Subcutaneous abdominal adipose tissue (tissue), 5 donors: ENCODE measurements at regions not wholly inside any gene's neighbourhood (a gene's known extent, or its start where the extent isn't known, plus 50 kb on each side); places are given as distances from the start of the nearest gene placed in this dataset.
"Not testable (repeated sequence)": the region's sequence is repeated elsewhere in the genome, so short reads cannot be mapped to it uniquely, and the experiment has no call there.

Experiments
- H3K27ac ChIP-seq: one replicate; pipeline ENCODE4 v1.7.0; 2013; ENCODE audit warnings: low read depth, mild to moderate bottlenecking, inconsistent platforms, low read length, moderate library complexity
- H3K27me3 ChIP-seq, 5 donors: one replicate each; pipeline ENCODE4 v1.7.0; 2013; ENCODE audit warnings: low read length in 5 of 5, inconsistent platforms in 1 of 5; ENCODE audit not compliant: control insufficient read depth in 5 of 5, insufficient read depth in 4 of 5
- H3K36me3 ChIP-seq, 5 donors: one replicate each; pipeline ENCODE4 v1.7.0; 2013; ENCODE audit warnings: low read length in 5 of 5; ENCODE audit not compliant: control insufficient read depth in 5 of 5, insufficient read depth in 5 of 5
- H3K4me1 ChIP-seq, 5 donors: one replicate each; pipeline ENCODE4 v1.7.0; 2013; ENCODE audit warnings: low read length in 5 of 5, mild to moderate bottlenecking in 3 of 5, moderate library complexity in 1 of 5; ENCODE audit not compliant: control insufficient read depth in 5 of 5, insufficient read depth in 5 of 5
- H3K4me3 ChIP-seq, 5 donors: one replicate each; pipeline ENCODE4 v1.7.0; 2013; ENCODE audit warnings: low read length in 5 of 5, low read depth in 1 of 5
- H3K9ac ChIP-seq, 5 donors: one replicate each; pipeline ENCODE4 v1.7.0; 2013; ENCODE audit warnings: low read length in 5 of 5, mild to moderate bottlenecking in 4 of 5, moderate library complexity in 3 of 5
- H3K9me3 ChIP-seq, 5 donors: one replicate each; pipeline ENCODE4 v1.7.0; 2013; ENCODE audit warnings: low read length in 5 of 5; ENCODE audit not compliant: control insufficient read depth in 5 of 5
- donor health status: healthy.
- donor health status: healthy.
- donor health status: healthy.
- donor health status: healthy.
- donor health status: healthy.

DNA sequence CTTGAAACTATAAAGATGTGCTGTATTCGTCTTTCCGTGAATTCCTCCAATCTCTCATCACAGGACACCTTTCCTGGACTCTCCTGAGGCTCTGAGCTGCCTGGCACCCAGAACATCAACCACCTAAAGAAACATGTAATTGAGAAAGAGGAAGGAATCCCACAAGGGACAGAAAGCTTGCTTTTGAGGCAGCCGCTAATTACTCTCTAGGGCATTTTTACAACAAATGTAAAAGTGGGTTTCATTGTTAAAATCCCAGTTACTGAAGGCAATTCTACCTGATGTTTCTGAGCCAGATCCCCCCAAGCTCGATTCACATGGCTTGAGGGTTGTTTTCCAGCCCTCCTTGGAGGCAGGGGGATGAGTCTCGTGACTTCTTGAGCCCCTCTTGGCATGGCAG lies 238.5 kb upstream of the LHX5 start:
- peaks cover 1 to 12% (median 1%) of the 10 kb centered on the region in 5 donors for H3K27me3 ChIP-seq
- H3K36me3 ChIP-seq = no peaks in the 10 kb centered on the region
- H3K4me1 ChIP-seq = no peaks in the 10 kb centered on the region
- no peak overlapping the region for H3K4me3 ChIP-seq
- H3K9me3 ChIP-seq = peaks cover 4 to 17% (median 15%) of the 10 kb centered on the region in 5 donors
- H3K27ac ChIP-seq = no peak overlapping the region
- no peak overlapping the region for H3K9ac ChIP-seq

DNA sequence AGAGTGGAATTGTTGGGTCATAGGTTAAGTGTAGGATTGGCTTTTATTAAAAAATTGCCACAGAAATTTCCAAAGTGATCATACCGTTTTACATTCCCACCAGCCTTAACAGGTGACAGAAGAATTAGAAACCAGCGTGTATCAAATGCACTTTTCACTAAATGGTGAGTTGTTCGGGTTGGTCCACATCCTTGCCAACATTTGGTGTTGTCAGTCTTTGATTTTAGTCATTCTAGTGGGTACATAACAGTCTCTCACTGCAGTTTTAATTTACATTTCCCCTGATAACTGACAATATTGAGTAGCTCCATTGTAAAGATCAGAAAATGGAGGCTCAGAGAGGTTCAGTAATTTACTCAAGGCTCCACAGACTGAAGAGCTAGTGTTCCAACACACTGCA lies 237.8 kb upstream of the LHX5 start:
- peak overlapping the region in 1 of 5 donors; percentile 30 for H3K4me3 ChIP-seq
- H3K27me3 ChIP-seq = peaks cover 4 to 12% (median 5%) of the 10 kb centered on the region in 5 donors
- H3K4me1 ChIP-seq = no peaks in the 10 kb centered on the region
- peaks cover 4 to 17% (median 15%) of the 10 kb centered on the region in 5 donors for H3K9me3 ChIP-seq
- no peaks in the 10 kb centered on the region for H3K36me3 ChIP-seq
- H3K9ac ChIP-seq = no peak overlapping the region
- H3K27ac ChIP-seq = no peak overlapping the region

DNA sequence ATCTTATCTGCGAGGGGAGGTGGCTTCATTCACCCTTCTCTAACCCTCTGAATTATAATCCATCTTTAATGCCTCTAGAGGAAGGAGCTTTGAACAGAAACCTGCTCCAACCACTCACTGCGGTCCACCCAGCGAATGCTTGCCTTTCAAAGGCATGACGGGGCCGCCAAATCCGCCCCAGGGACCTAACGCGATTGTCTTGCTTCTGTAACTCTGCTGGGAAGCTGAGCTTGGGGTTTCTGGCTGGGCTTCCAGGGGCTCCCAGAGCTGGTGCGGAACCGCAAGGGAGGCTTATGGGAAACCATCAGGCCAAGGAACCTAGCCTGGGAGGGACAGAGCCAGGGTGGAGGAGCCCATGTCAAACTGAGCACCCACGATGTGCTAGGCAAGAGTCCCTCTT lies 231.2 kb upstream of the LHX5 start:
- Histone ChIP-seq H3K27me3 (peaks cover 9 to 20% (median 14%) of the 10 kb centered on the region in 5 donors), H3K4me3 (no peak overlapping the region), H3K9ac (no peak overlapping the region), H3K4me1 (no peaks in the 10 kb centered on the region), H3K9me3 (peaks cover 0 to 5% (median 3%) of the 10 kb centered on the region in 5 donors), H3K27ac (no peak overlapping the region), H3K36me3 (no peaks in the 10 kb centered on the region)

DNA sequence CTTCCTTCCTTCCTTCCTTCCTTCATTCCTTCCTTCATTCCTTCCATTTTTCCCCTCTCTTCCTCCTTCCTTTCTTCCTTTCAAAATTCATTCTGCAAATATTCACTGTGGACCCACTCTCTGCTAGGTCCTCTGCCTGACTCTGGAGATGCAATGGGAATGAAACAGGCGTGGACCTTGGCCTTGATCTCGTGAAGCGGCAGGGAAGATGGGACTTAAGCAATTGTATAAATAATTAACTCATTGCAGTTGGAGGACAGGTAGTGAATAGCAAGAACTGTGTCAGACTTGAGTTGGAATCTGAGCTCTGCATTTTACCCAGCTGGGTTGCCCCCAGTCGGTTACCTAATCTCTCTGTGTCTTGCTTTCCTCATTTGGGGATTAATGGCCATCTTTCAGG lies 230.6 kb upstream of the LHX5 start:
- H3K4me1 ChIP-seq = no peaks in the 10 kb centered on the region
- no peak overlapping the region for H3K4me3 ChIP-seq
- peaks cover 9 to 23% (median 17%) of the 10 kb centered on the region in 5 donors for H3K27me3 ChIP-seq
- peaks cover 0 to 5% (median 3%) of the 10 kb centered on the region in 5 donors for H3K9me3 ChIP-seq
- H3K27ac ChIP-seq = no peak overlapping the region
- H3K36me3 ChIP-seq = no peaks in the 10 kb centered on the region
- no peak overlapping the region for H3K9ac ChIP-seq

DNA sequence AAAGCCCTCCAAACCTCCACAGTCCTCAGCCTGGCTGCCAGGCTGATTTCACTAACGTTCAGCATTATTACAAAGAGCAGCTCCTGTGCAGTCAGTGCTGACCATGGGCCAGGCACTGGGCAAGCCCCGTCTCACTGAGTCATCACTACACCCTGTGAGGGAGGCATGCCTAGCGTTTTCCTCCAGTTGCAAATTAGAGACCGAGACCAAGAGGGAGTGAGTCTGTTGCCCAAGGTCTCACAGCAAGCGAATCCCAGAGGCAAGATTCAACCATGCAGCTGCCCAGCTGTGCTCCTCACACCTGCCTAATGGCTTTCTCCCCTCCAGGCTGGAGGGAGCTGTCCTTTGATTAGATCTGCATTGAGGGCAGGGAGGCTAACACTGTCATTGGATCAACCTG lies 229.3 kb upstream of the LHX5 start:
- no peak overlapping the region for H3K4me3 ChIP-seq
- H3K9me3 ChIP-seq = peaks cover 0 to 5% (median 3%) of the 10 kb centered on the region in 5 donors
- no peak overlapping the region for H3K27ac ChIP-seq
- H3K27me3 ChIP-seq = peaks cover 9 to 25% (median 24%) of the 10 kb centered on the region in 5 donors
- H3K4me1 ChIP-seq = no peaks in the 10 kb centered on the region
- no peak overlapping the region for H3K9ac ChIP-seq
- H3K36me3 ChIP-seq = no peaks in the 10 kb centered on the region

DNA sequence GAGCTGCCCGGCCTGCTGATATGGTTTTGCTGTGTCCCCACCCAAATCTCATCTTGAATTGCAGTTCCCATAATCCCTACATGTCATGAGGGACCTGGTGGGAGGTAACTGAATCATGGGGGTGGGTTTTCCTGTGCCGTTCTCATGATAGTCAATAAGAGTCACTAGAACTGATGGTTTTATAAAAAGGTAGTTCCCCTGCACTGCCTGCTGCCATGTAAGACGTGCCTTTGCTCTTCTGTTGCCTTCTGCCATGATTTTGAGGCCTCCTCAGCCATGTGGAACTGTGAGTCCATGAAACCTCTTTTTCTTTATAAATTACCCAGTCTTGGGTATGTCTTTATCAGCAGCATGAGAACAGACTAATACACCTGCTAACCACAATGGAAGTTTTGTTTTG lies 228.3 kb upstream of the LHX5 start:
- H3K27me3 ChIP-seq = peaks cover 8 to 30% (median 28%) of the 10 kb centered on the region in 5 donors
- H3K4me3 ChIP-seq, H3K9me3 ChIP-seq, H3K9ac ChIP-seq, H3K4me1 ChIP-seq, H3K27ac ChIP-seq, H3K36me3 ChIP-seq: not testable (repeated sequence)

DNA sequence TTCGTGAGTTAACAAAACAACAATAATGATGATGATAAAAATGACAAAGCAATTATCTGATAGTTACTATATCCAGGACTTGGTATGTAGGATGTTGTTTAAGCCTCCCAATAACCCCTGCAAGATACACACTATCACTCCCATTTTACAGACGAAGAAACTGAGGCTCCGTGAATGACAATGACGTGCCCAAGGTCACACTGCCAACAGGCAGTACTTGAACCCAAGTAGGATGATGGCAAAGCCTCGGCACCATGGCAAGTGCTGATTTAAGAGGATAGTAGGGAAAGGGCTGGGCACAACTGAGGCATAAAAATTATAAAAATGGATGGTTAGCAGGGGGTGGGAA lies 226.8 kb upstream of the LHX5 start:
- Histone ChIP-seq H3K9me3 (peaks cover 0 to 5% (median 3%) of the 10 kb centered on the region in 5 donors), H3K4me1 (no peaks in the 10 kb centered on the region), H3K27me3 (peaks cover 4 to 43% (median 34%) of the 10 kb centered on the region in 5 donors)

DNA sequence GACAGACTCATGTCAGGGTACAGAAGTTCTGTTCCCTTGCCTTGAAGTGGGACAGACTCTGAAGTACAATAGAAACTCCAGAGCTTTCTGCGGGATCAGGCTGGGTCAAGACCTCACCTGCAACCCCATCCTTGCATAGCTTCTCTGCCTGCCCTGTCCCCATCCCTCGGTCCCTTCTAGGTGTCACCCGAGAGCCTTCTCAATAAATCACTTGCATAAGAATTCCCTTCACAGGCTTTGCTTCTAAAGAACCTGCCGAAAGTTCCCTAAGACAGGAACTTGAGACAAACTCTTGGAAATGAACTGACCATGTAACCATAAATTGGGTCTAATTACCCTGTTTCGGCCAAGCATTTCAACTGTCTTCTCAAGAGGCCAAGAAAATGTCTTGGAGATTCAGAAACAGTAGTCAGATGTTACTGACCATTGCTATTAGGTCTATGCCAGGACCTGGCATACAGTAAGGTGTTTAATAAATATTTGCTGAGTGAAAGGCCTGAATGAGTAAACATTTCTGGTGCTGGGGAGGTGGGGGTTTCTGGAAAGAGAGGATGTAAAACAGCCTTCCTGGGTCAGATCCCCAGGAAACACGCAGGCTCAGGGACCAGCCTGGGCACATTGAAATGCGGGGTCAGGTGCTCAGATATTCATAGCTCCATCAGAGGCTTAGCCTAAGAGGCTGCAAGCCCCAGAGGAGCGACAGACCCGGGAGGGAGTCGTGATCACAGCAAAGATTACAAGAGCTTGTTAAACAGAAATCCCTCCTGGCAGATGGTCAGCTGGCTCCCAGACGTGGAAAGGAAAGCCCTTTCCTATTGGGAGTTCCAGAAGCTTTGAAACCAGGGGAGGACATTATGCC lies 226.2 kb upstream of the LHX5 start:
- H3K27me3 ChIP-seq = peaks cover 4 to 42% (median 34%) of the 10 kb centered on the region in 5 donors
- peaks cover 0 to 5% (median 3%) of the 10 kb centered on the region in 5 donors for H3K9me3 ChIP-seq
- no peak overlapping the region for H3K27ac ChIP-seq
- no peaks in the 10 kb centered on the region for H3K36me3 ChIP-seq
- no peak overlapping the region for H3K9ac ChIP-seq
- no peak overlapping the region for H3K4me3 ChIP-seq
- H3K4me1 ChIP-seq = no peaks in the 10 kb centered on the region

More for the DNA sequence above, 226.8 kb upstream of the LHX5 start:
- H3K4me3 ChIP-seq = no peak overlapping the region
- H3K9ac ChIP-seq = no peak overlapping the region
- H3K36me3 ChIP-seq = no peaks in the 10 kb centered on the region
- no peak overlapping the region for H3K27ac ChIP-seq

DNA sequence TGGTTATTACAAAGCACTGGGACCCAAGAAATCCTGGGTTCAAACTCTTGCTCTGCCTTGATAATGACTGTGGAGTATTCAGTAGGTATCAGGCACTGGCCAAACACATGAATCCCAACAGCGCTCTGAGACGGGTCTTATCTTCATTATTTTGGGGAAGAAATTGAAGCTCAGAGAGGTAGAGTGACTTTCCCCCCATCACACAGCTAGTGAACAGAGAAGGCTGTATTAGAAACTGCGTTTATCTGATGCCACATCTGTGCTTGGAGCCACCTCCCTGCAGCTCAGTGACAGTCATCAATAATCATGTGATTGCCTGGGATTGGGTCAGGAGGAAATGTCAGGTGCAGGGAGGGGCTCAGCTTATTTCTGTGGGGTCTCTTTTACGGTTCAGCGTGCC lies 225.4 kb upstream of the LHX5 start:
- Histone ChIP-seq H3K4me3 (no peak overlapping the region), H3K9ac (no peak overlapping the region), H3K4me1 (no peaks in the 10 kb centered on the region), H3K27me3 (peaks cover 8 to 42% (median 36%) of the 10 kb centered on the region in 5 donors), H3K27ac (no peak overlapping the region), H3K36me3 (no peaks in the 10 kb centered on the region), H3K9me3 (peaks cover 0 to 5% (median 3%) of the 10 kb centered on the region in 5 donors)

DNA sequence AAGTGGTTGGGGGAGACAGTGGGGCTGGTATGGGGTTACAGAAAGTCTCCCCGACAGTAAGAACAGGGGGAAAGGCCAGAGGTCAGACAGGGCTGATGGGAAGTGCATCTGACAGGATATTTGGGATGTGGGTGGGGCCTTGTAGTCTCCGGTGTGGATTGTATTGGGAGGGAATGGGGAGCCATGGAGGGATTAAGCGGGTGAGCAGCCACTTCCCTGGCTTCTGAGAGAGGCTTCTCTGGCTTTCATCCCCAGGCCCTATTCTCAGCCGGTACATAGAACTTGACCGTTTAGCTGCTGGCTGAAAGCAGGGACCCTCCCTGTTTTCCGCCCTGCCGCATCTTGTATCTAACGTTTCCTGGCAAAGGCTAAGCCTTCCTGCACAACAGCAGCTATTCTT lies 222.0 kb upstream of the LHX5 start:
- H3K4me1 ChIP-seq = no peaks in the 10 kb centered on the region
- no peaks in the 10 kb centered on the region for H3K9me3 ChIP-seq
- no peaks in the 10 kb centered on the region for H3K36me3 ChIP-seq
- H3K9ac ChIP-seq = no peak overlapping the region
- H3K27ac ChIP-seq = no peak overlapping the region
- no peak overlapping the region for H3K4me3 ChIP-seq
- peaks cover 8 to 46% (median 36%) of the 10 kb centered on the region in 5 donors for H3K27me3 ChIP-seq
